CD4-positive, alpha-beta T cell treated with Interleukin-10 for 1 hour (primary cell): ENCODE measurements at regions not wholly inside any gene's neighbourhood (a gene's known extent, or its start where the extent isn't known, plus 50 kb on each side); places are given as distances from the start of the nearest gene placed in this dataset.
"Not testable (repeated sequence)": the region's sequence is repeated elsewhere in the genome, so short reads cannot be mapped to it uniquely, and the experiment has no call there.

Experiments
- DNase-seq: peaks from one replicate; pipeline ENCODE4 v3.0.0-alpha.2; 2020

- DNase-seq: no peak
Measured at GRCh38 chr9:129561594-129562281, 59.2 kb downstream of the C9orf50 start.

GRCh38 chr9:129560881-129561306 is 60.0 kb downstream of the C9orf50 start:
- no peak for DNase-seq

- no peak for DNase-seq
Measured at GRCh38 chr9:129559506-129559881, 61.4 kb downstream of the C9orf50 start.

GRCh38 chr9:129558551-129559505 is 62.1 kb downstream of the C9orf50 start:
- DNase-seq: no peak

GRCh38 chr9:129558063-129558550 is 62.8 kb downstream of the C9orf50 start:
- no peak for DNase-seq

GRCh38 chr9:129557192-129558036 is 63.5 kb downstream of the C9orf50 start:
- no peak for DNase-seq

- DNase-seq: no peak
Measured at GRCh38 chr9:129556491-129557191, 64.3 kb downstream of the C9orf50 start.

GRCh38 chr9:129555512-129556215 is 65.2 kb downstream of the C9orf50 start:
- no peak for DNase-seq

GRCh38 chr9:129554649-129555048 is 66.3 kb downstream of the C9orf50 start:
- DNase-seq: no peak

- DNase-seq: no peak
Measured at GRCh38 chr9:129553277-129553676, 67.6 kb downstream of the C9orf50 start.

- DNase-seq: no peak
Measured at GRCh38 chr9:129552064-129552463, 68.8 kb downstream of the C9orf50 start.

GRCh38 chr9:129551393-129551973 is 69.4 kb downstream of the C9orf50 start:
- no peak for DNase-seq

GRCh38 chr9:129550977-129551376 is 69.9 kb downstream of the C9orf50 start:
- not testable (repeated sequence) for DNase-seq

GRCh38 chr9:129550199-129550839 is 70.6 kb downstream of the C9orf50 start:
- DNase-seq: peak; percentile 23

- DNase-seq: no peak
Measured at GRCh38 chr9:129549684-129550083, 71.2 kb downstream of the C9orf50 start.

- no peak for DNase-seq
Measured at GRCh38 chr9:129549139-129549538, 71.8 kb downstream of the C9orf50 start.

GRCh38 chr9:129548571-129549135 is 72.2 kb downstream of the C9orf50 start:
- no peak for DNase-seq

- DNase-seq: no peak
Measured at GRCh38 chr9:129547869-129548570, 72.9 kb downstream of the C9orf50 start.

GRCh38 chr9:129547063-129547462 is 73.8 kb downstream of the C9orf50 start:
- no peak for DNase-seq

- DNase-seq: not testable (repeated sequence)
Measured at GRCh38 chr9:129545876-129546275, 75.0 kb downstream of the C9orf50 start.
